ENCODE measurements at regions not wholly inside any gene's neighbourhood (a gene's known extent, or its start where the extent isn't known, plus 50 kb on each side); places are given as distances from the start of the nearest gene placed in this dataset.

- intact Hi-C loops (cut with micrococcal nuclease): no loop called here
These were observed 80.3 kb downstream of the NXPE2 start for GRCh38 chr11:114758627-114759026.

GRCh38 chr11:114762408-114762807, 84.1 kb downstream of the NXPE2 start:
- intact Hi-C loops (cut with micrococcal nuclease): loop anchor here (5.0 kb wide), 1 partner anchor 420 kb away; no protein-coding TSS in a partner anchor

GRCh38 chr11:114764563-114764962, 86.2 kb downstream of the NXPE2 start:
- intact Hi-C loops (cut with micrococcal nuclease): loop anchor here (5.0 kb wide), 1 partner anchor 422 kb away; no protein-coding TSS in a partner anchor

GRCh38 chr11:114771172-114771571, 92.8 kb downstream of the NXPE2 start:
- intact Hi-C loops (cut with micrococcal nuclease): no loop called here

GRCh38 chr11:114773541-114774338, 95.4 kb downstream of the NXPE2 start:
- intact Hi-C loops (cut with micrococcal nuclease): no loop called here

GRCh38 chr11:114774599-114775361, 96.5 kb downstream of the NXPE2 start:
- intact Hi-C loops (cut with micrococcal nuclease): no loop called here

GRCh38 chr11:114775875-114776621, 97.7 kb downstream of the NXPE2 start:
- intact Hi-C loops (cut with micrococcal nuclease): no loop called here

- intact Hi-C loops (cut with micrococcal nuclease): no loop called here
These were observed 98.6 kb downstream of the NXPE2 start for GRCh38 chr11:114776956-114777355.

- intact Hi-C loops (cut with micrococcal nuclease): no loop called here
These were observed 100.9 kb downstream of the NXPE2 start for GRCh38 chr11:114779189-114779588.

GRCh38 chr11:114782650-114783310, 104.5 kb downstream of the NXPE2 start:
- intact Hi-C loops (cut with micrococcal nuclease): no loop called here

GRCh38 chr11:114783805-114784204, 105.5 kb downstream of the NXPE2 start:
- intact Hi-C loops (cut with micrococcal nuclease): no loop called here

GRCh38 chr11:114784216-114784615, 105.9 kb downstream of the NXPE2 start:
- intact Hi-C loops (cut with micrococcal nuclease): no loop called here

- intact Hi-C loops (cut with micrococcal nuclease): no loop called here
These were observed 106.6 kb downstream of the NXPE2 start for GRCh38 chr11:114784891-114785290.

- intact Hi-C loops (cut with micrococcal nuclease): no loop called here
These were observed 107.5 kb downstream of the NXPE2 start for GRCh38 chr11:114785820-114786219.

- intact Hi-C loops (cut with micrococcal nuclease): no loop called here
These were observed 108.8 kb downstream of the NXPE2 start for GRCh38 chr11:114787126-114787525.

- intact Hi-C loops (cut with micrococcal nuclease): no loop called here
These were observed 112.6 kb downstream of the NXPE2 start for GRCh38 chr11:114790910-114791309.

GRCh38 chr11:114794048-114794684, 115.8 kb downstream of the NXPE2 start:
- intact Hi-C loops (cut with micrococcal nuclease): no loop called here

- intact Hi-C loops (cut with micrococcal nuclease): no loop called here
These were observed 118.8 kb downstream of the NXPE2 start for GRCh38 chr11:114796954-114797721.

GRCh38 chr11:114799476-114799875, 121.1 kb downstream of the NXPE2 start:
- intact Hi-C loops (cut with micrococcal nuclease): no loop called here

- intact Hi-C loops (cut with micrococcal nuclease): no loop called here
These were observed 123.4 kb downstream of the NXPE2 start for GRCh38 chr11:114801773-114802172.

Measured in T-helper 2 cell treated with Interferon-gamma antibody and Interleukin-4, amounts not matched to agents 100 ng/mL and 5 ng/mL, for 36 hours (primary cell).